ENCODE measurements at regions not wholly inside any gene's neighbourhood (a gene's known extent, or its start where the extent isn't known, plus 50 kb on each side); places are given as distances from the start of the nearest gene placed in this dataset.
"Not testable (repeated sequence)": the region's sequence is repeated elsewhere in the genome, so short reads cannot be mapped to it uniquely, and the experiment has no call there.

DNA sequence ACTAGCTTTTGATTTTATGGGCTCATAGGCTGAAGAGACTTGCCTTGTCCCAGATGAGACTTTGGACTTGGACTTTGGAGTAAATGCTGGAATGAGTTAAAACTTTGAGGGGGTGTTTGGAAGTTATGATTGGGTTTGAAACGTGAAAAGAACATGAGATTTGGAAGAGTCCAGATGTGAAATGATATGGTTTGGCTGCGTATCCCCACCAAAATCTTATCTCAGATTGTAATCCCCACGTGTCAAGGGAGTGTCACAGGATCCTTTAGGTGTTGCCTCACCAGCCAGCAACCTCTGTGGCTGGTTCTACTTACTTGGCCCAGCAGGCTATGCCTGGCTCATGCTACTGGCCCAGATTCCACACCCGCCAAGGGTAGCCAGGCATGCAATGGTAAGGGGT is 119.6 kb upstream of the NPY start:
- Mint-ChIP-seq H3K27me3 (peaks cover 0 to 19% (median 11%) of the 10 kb centered on the region in 5 donors), H3K36me3 (no peaks in the 10 kb centered on the region), H3K9me3 (peaks cover 0 to 14% (median 0%) of the 10 kb centered on the region in 11 donors), H3K27ac (no peak overlapping the region), H3K4me1 (no peaks in the 10 kb centered on the region), H3K4me3 (no peak overlapping the region)
- Histone ChIP-seq H3K27ac (ENCODE audit: low read depth, low read length) (no peak overlapping the region), H3K27me3 (ENCODE audit: control insufficient read depth in 2 of 2, insufficient read depth in 2 of 2, low read length in 2 of 2) (no peaks in the 10 kb centered on the region), H3K36me3 (ENCODE audit: control insufficient read depth in 2 of 3, insufficient read depth in 3 of 3, low read length in 3 of 3) (no peaks in the 10 kb centered on the region), H3K4me3 (ENCODE audit: low read length) (no peak overlapping the region), H3K4me1 (ENCODE audit: control insufficient read depth in 2 of 2, insufficient read depth in 2 of 2, low read length in 2 of 2) (no peaks in the 10 kb centered on the region), H3K9me3 (ENCODE audit: control insufficient read depth in 2 of 3, low read length in 3 of 3) (no peaks in the 10 kb centered on the region)
- ATAC-seq (no peak), DNase-seq (no peak)
- CTCF ChIA-PET, result no interaction called here
- POLR2A ChIA-PET, result no interaction called here
- intact Hi-C loops (cut with micrococcal nuclease), result no loop called here

DNA sequence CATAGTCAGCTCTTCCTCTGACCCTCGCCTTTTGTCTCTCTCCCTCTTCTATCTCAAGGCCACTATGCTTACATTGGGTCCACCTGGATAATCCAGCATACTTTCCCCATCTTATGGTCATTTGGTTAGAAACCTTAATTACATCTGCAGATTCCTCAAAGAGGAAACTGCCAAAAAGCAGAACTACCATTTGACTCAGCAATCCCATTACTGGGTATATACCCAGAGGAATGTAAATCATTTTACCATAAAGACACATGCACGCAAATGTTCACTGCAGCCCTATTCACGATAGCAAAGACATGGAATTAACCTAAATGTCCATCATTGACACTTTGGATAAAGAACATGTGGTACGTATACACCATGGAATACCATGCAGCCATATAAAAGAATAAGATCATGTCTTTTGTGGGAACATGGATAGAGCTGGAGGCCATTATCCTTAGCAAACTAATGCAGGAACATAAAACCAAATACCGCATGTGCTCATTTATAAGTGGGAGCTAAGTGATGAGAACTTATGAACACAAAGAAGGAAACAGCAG is 114.8 kb upstream of the NPY start:
- no peak overlapping the region for H3K27ac Mint-ChIP-seq
- H3K4me1 ChIP-seq (ENCODE audit: control insufficient read depth in 2 of 2, insufficient read depth in 2 of 2, low read length in 2 of 2), result no peaks in the 10 kb centered on the region

GRCh38 chr7:24171951-24172350 is 112.0 kb upstream of the NPY start:
- H3K27ac ChIP-seq (ENCODE audit: low read depth, low read length); intact Hi-C loops (cut with micrococcal nuclease); H3K9me3 Mint-ChIP-seq; POLR2A ChIA-PET; H3K36me3 Mint-ChIP-seq; H3K4me3 Mint-ChIP-seq; DNase-seq; CTCF ChIA-PET; ATAC-seq; H3K4me1 ChIP-seq (ENCODE audit: control insufficient read depth in 2 of 2, insufficient read depth in 2 of 2, low read length in 2 of 2); H3K4me1 Mint-ChIP-seq; H3K27me3 ChIP-seq (ENCODE audit: control insufficient read depth in 2 of 2, insufficient read depth in 2 of 2, low read length in 2 of 2); H3K27me3 Mint-ChIP-seq; H3K36me3 ChIP-seq (ENCODE audit: control insufficient read depth in 2 of 3, insufficient read depth in 3 of 3, low read length in 3 of 3); H3K9me3 ChIP-seq (ENCODE audit: control insufficient read depth in 2 of 3, low read length in 3 of 3); H3K4me3 ChIP-seq (ENCODE audit: low read length); H3K27ac Mint-ChIP-seq: not testable (repeated sequence)

More for the DNA sequence above, 114.8 kb upstream of the NPY start:
- Mint-ChIP-seq H3K36me3 (no peaks in the 10 kb centered on the region), H3K27me3 (peaks cover 0 to 11% (median 4%) of the 10 kb centered on the region in 5 donors), H3K9me3 (peaks cover 0 to 4% (median 0%) of the 10 kb centered on the region in 11 donors), H3K4me1 (no peaks in the 10 kb centered on the region), H3K4me3 (no peak overlapping the region)
- Histone ChIP-seq H3K27me3 (ENCODE audit: control insufficient read depth in 2 of 2, insufficient read depth in 2 of 2, low read length in 2 of 2) (no peaks in the 10 kb centered on the region), H3K4me3 (ENCODE audit: low read length) (no peak overlapping the region), H3K27ac (ENCODE audit: low read depth, low read length) (no peak overlapping the region), H3K9me3 (ENCODE audit: control insufficient read depth in 2 of 3, low read length in 3 of 3) (no peaks in the 10 kb centered on the region), H3K36me3 (ENCODE audit: control insufficient read depth in 2 of 3, insufficient read depth in 3 of 3, low read length in 3 of 3) (no peaks in the 10 kb centered on the region)
- intact Hi-C loops (cut with micrococcal nuclease), result no loop called here
- ATAC-seq (no peak), DNase-seq (no peak)
- ChIA-PET CTCF (no interaction called here), POLR2A (no interaction called here)

DNA sequence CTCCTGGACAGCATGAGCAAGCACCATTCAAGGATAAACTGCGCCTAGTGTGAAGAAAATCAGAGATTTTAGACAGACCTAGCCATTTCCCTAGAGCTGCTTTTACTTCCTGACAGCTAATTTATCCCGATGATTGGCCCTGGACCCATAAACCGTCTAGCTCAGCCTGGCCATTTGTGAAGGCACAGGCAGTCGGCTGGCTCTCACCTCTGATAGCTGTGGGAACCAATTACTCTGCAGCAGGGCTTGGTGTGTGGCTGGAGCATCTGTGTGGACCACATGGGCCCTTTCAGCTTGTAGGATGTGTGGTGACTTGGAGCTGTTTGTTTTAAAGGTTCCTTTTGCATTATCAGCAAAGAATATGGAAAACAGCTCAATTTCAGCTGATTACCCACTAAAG is 111.1 kb upstream of the NPY start:
- Mint-ChIP-seq H3K27me3 (peaks cover 0 to 6% (median 2%) of the 10 kb centered on the region in 5 donors), H3K36me3 (no peaks in the 10 kb centered on the region), H3K4me1 (no peaks in the 10 kb centered on the region), H3K27ac (no peak overlapping the region), H3K4me3 (no peak overlapping the region), H3K9me3 (no peaks in the 10 kb centered on the region)
- ATAC-seq (no peak), DNase-seq (no peak)
- Histone ChIP-seq H3K4me1 (ENCODE audit: control insufficient read depth in 2 of 2, insufficient read depth in 2 of 2, low read length in 2 of 2) (no peaks in the 10 kb centered on the region), H3K27me3 (ENCODE audit: control insufficient read depth in 2 of 2, insufficient read depth in 2 of 2, low read length in 2 of 2) (no peaks in the 10 kb centered on the region), H3K9me3 (ENCODE audit: control insufficient read depth in 2 of 3, low read length in 3 of 3) (no peaks in the 10 kb centered on the region), H3K27ac (ENCODE audit: low read depth, low read length) (no peak overlapping the region), H3K4me3 (ENCODE audit: low read length) (no peak overlapping the region), H3K36me3 (ENCODE audit: control insufficient read depth in 2 of 3, insufficient read depth in 3 of 3, low read length in 3 of 3) (no peaks in the 10 kb centered on the region)
- POLR2A ChIA-PET, result no interaction called here
- intact Hi-C loops (cut with micrococcal nuclease), result no loop called here
- CTCF ChIA-PET, result no interaction called here

DNA sequence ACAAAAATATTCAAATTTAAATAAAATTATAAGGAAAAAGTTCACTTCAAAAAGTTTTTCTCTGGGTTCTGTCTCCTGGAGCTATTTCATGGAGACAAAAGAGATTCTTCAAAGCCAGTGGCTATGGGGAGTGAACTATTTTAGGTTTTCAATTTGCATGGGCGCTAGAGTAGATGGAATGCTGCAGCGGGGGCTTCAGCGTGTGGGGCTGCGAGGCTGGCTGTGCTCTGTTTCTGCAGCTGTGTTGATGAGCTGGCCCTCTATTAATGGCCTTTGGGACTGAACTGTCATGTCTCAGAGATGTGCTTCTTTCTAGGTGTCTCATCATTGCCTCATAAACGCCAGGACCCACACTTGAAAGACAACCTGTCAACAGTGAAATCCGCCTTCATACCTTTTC is 108.4 kb upstream of the NPY start:
- intact Hi-C loops (cut with micrococcal nuclease), result no loop called here
- DNase-seq (no peak), ATAC-seq (no peak)
- no peak overlapping the region for H3K27ac ChIP-seq (ENCODE audit: low read depth, low read length)
- H3K9me3 Mint-ChIP-seq, result no peaks in the 10 kb centered on the region
- H3K36me3 ChIP-seq (ENCODE audit: control insufficient read depth in 2 of 3, insufficient read depth in 3 of 3, low read length in 3 of 3), result no peaks in the 10 kb centered on the region
- H3K27ac Mint-ChIP-seq, result no peak overlapping the region
- H3K4me1 Mint-ChIP-seq, result no peaks in the 10 kb centered on the region
- CTCF ChIA-PET, result no interaction called here
- H3K27me3 ChIP-seq (ENCODE audit: control insufficient read depth in 2 of 2, insufficient read depth in 2 of 2, low read length in 2 of 2), result no peaks in the 10 kb centered on the region
- H3K4me3 Mint-ChIP-seq, result no peak overlapping the region
- peaks cover 0 to 4% (median 0%) of the 10 kb centered on the region in 5 donors for H3K36me3 Mint-ChIP-seq
- POLR2A ChIA-PET, result no interaction called here
- H3K4me3 ChIP-seq (ENCODE audit: low read length), result no peak overlapping the region
- H3K27me3 Mint-ChIP-seq, result peaks cover 0 to 10% (median 6%) of the 10 kb centered on the region in 5 donors
- H3K9me3 ChIP-seq (ENCODE audit: control insufficient read depth in 2 of 3, low read length in 3 of 3), result no peaks in the 10 kb centered on the region
- H3K4me1 ChIP-seq (ENCODE audit: control insufficient read depth in 2 of 2, insufficient read depth in 2 of 2, low read length in 2 of 2), result no peaks in the 10 kb centered on the region

- no peak overlapping the region for H3K4me3 Mint-ChIP-seq
Observed at GRCh38 chr7:24178811-24179570, 105.0 kb upstream of the NPY start.

DNA sequence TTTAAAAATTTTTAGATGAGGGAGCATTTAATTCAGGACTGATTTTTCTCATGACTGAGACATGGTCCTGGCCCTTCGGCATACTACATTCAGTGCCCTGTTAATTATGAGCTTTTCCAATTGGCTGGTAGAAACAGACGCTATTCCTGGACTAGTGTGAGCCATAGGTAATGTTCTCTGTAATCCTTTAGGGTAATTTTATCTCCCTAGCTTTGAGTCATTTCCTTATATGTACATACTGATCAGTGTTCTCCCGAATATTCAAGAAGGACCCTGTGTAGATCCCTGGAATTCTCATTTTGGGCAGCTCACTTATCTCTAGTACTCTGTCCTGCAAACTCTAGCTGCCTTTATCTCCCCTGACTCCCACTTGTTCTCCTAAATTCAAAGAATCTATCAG is 92.6 kb upstream of the NPY start:
- ChIA-PET POLR2A (no interaction called here), CTCF (no interaction called here)
- Histone ChIP-seq H3K9me3 (ENCODE audit: control insufficient read depth in 2 of 3, low read length in 3 of 3) (no peaks in the 10 kb centered on the region), H3K4me1 (ENCODE audit: control insufficient read depth in 2 of 2, insufficient read depth in 2 of 2, low read length in 2 of 2) (no peaks in the 10 kb centered on the region), H3K27me3 (ENCODE audit: control insufficient read depth in 2 of 2, insufficient read depth in 2 of 2, low read length in 2 of 2) (no peaks in the 10 kb centered on the region), H3K36me3 (ENCODE audit: control insufficient read depth in 2 of 3, insufficient read depth in 3 of 3, low read length in 3 of 3) (no peaks in the 10 kb centered on the region), H3K27ac (ENCODE audit: low read depth, low read length) (no peak overlapping the region), H3K4me3 (ENCODE audit: low read length) (no peak overlapping the region)
- no peak overlapping the region for H3K4me3 Mint-ChIP-seq
- H3K27me3 Mint-ChIP-seq, result peaks cover 10 to 27% (median 21%) of the 10 kb centered on the region in 5 donors
- DNase-seq, result no peak
- H3K4me1 Mint-ChIP-seq, result no peaks in the 10 kb centered on the region
- H3K36me3 Mint-ChIP-seq, result peaks cover 0 to 4% (median 0%) of the 10 kb centered on the region in 5 donors
- intact Hi-C loops (cut with micrococcal nuclease), result no loop called here
- no peak overlapping the region for H3K27ac Mint-ChIP-seq
- peaks cover 0 to 8% (median 2%) of the 10 kb centered on the region in 11 donors for H3K9me3 Mint-ChIP-seq
- no peak for ATAC-seq

More at GRCh38 chr7:24178811-24179570, 105.0 kb upstream of the NPY start:
- no peaks in the 10 kb centered on the region for H3K36me3 ChIP-seq (ENCODE audit: control insufficient read depth in 2 of 3, insufficient read depth in 3 of 3, low read length in 3 of 3)
- intact Hi-C loops (cut with micrococcal nuclease), result no loop called here
- no peaks in the 10 kb centered on the region for H3K4me1 Mint-ChIP-seq
- DNase-seq (no peak), ATAC-seq (no peak)
- peaks cover 0 to 4% (median 0%) of the 10 kb centered on the region in 5 donors for H3K36me3 Mint-ChIP-seq
- H3K27ac Mint-ChIP-seq, result no peak overlapping the region
- ChIA-PET CTCF (interaction anchor here (1.0 kb wide), 1 partner anchor 27 kb away, joined by 3 read pairs; no protein-coding TSS in a partner anchor), POLR2A (no interaction called here)
- H3K27ac ChIP-seq (ENCODE audit: low read depth, low read length), result no peak overlapping the region
- H3K27me3 Mint-ChIP-seq, result peaks cover 0 to 13% (median 8%) of the 10 kb centered on the region in 5 donors
- no peaks in the 10 kb centered on the region for H3K9me3 ChIP-seq (ENCODE audit: control insufficient read depth in 2 of 3, low read length in 3 of 3)
- H3K4me1 ChIP-seq (ENCODE audit: control insufficient read depth in 2 of 2, insufficient read depth in 2 of 2, low read length in 2 of 2), result no peaks in the 10 kb centered on the region
- no peaks in the 10 kb centered on the region for H3K9me3 Mint-ChIP-seq
- H3K27me3 ChIP-seq (ENCODE audit: control insufficient read depth in 2 of 2, insufficient read depth in 2 of 2, low read length in 2 of 2), result no peaks in the 10 kb centered on the region
- H3K4me3 ChIP-seq (ENCODE audit: low read length), result no peak overlapping the region

Data from naive thymus-derived CD4-positive, alpha-beta T cell (primary cell).